CD4-positive, alpha-beta memory T cell (primary cell): ENCODE measurements at regions not wholly inside any gene's neighbourhood (a gene's known extent, or its start where the extent isn't known, plus 50 kb on each side); places are given as distances from the start of the nearest gene placed in this dataset.
"Not testable (repeated sequence)": the region's sequence is repeated elsewhere in the genome, so short reads cannot be mapped to it uniquely, and the experiment has no call there.

Source experiments
- CTCF ChIA-PET: fragments of 350-600 bp; sonication (Branson Sonifier 250); formaldehyde crosslinking; loops from one replicate; lab custom pipeline; 2021; ENCODE audit warnings: inconsistent platforms; ENCODE audit not compliant: partially characterized antibody; lab: Charles Lee
- POLR2A ChIA-PET: fragments of 350-600 bp; sonication (Branson Sonifier 250); formaldehyde crosslinking; loops from one replicate; lab custom pipeline; 2021; ENCODE audit not compliant: partially characterized antibody; lab: Charles Lee
- DNase-seq, 5 donors: peaks; one replicate each; pipeline versions ENCODE4 v3.0.0 to v3.0.0-alpha.2; 2020 to 2022; ENCODE audit warnings: mixed read lengths in 1 of 5
- H3K27ac ChIP-seq: one replicate; pipeline ENCODE4 v1.7.0; 2013; ENCODE audit warnings: low read depth, low read length
- H3K27me3 ChIP-seq: 2 replicates; pipeline ENCODE4 v1.7.0; 2013; ENCODE audit warnings: mild to moderate bottlenecking, low read length, moderate library complexity; ENCODE audit not compliant: insufficient read depth
- H3K36me3 ChIP-seq: 2 replicates; pipeline ENCODE4 v1.7.0; 2013; ENCODE audit warnings: mild to moderate bottlenecking, low read length, moderate library complexity; ENCODE audit not compliant: insufficient read depth
- H3K4me1 ChIP-seq: 2 replicates; pipeline ENCODE4 v1.7.0; 2013; ENCODE audit warnings: mild to moderate bottlenecking, low read length, moderate library complexity; ENCODE audit not compliant: insufficient read depth
- H3K4me3 ChIP-seq, 2 donors: one replicate each; pipeline ENCODE4 v1.7.0; 2013; ENCODE audit warnings: low read length in 2 of 2, mild to moderate bottlenecking in 1 of 2
- H3K9me3 ChIP-seq, 2 donors: one replicate each; pipeline ENCODE4 v1.7.0; 2013; ENCODE audit warnings: low read length in 2 of 2, control low read depth in 1 of 2; ENCODE audit not compliant: control insufficient read depth in 1 of 2
- H3K27ac Mint-ChIP-seq, 7 donors: one replicate each; pipeline ENCODE4 v1.8.0; 2020 to 2021; ENCODE audit warnings: mixed read lengths in 7 of 7, mild to moderate bottlenecking in 6 of 7, inconsistent platforms in 3 of 7, moderate library complexity in 3 of 7
- H3K27me3 Mint-ChIP-seq, 2 donors: one replicate each; pipeline ENCODE4 v1.8.0; 2020 to 2021; ENCODE audit warnings: mixed read lengths in 2 of 2
- H3K36me3 Mint-ChIP-seq, 2 donors: one replicate each; pipeline ENCODE4 v1.8.0; 2020 to 2021; ENCODE audit warnings: mixed read lengths in 2 of 2, inconsistent platforms in 1 of 2, mild to moderate bottlenecking in 1 of 2
- H3K4me1 Mint-ChIP-seq, 4 donors: one replicate each; pipeline ENCODE4 v1.8.0; 2020 to 2021; ENCODE audit warnings: mixed read lengths in 4 of 4, mild to moderate bottlenecking in 1 of 4
- H3K4me3 Mint-ChIP-seq, 8 donors: one replicate each; pipeline ENCODE4 v1.8.0; 2020 to 2021; ENCODE audit warnings: mixed read lengths in 8 of 8, mild to moderate bottlenecking in 7 of 8, moderate library complexity in 6 of 8, inconsistent platforms in 3 of 8
- H3K9me3 Mint-ChIP-seq, 8 donors: one replicate each; pipeline ENCODE4 v1.8.0; 2020 to 2021; ENCODE audit warnings: mixed read lengths in 8 of 8, mild to moderate bottlenecking in 5 of 8, inconsistent platforms in 3 of 8, moderate library complexity in 1 of 8
- intact Hi-C: fragments of 100-400 bp; cut with micrococcal nuclease; formaldehyde crosslinking; loops from one replicate; pipeline ENCODE4 v1.15.1; 2023

GRCh38 chr22:25458631-25459030, 105.8 kb upstream of the GRK3 start:
- peaks cover 35% of the 10 kb centered on the region for H3K36me3 ChIP-seq
- peaks cover 9 to 20% (median 13%) of the 10 kb centered on the region in 4 donors for H3K4me1 Mint-ChIP-seq
- H3K27me3 Mint-ChIP-seq, DNase-seq, H3K4me3 Mint-ChIP-seq, H3K4me1 ChIP-seq, H3K4me3 ChIP-seq, H3K9me3 ChIP-seq, H3K27me3 ChIP-seq, H3K9me3 Mint-ChIP-seq, intact Hi-C loops, H3K27ac ChIP-seq: not testable (repeated sequence)
- POLR2A ChIA-PET, result interaction anchor here (1.0 kb wide), 1 partner anchor 14 kb away, joined by 3 read pairs; no protein-coding TSS in a partner anchor
- CTCF ChIA-PET, result interaction anchor here (0.5 to 1.4 kb wide), 2 partner anchors 11 to 73 kb away, joined by 3 to 6 read pairs; no protein-coding TSS in a partner anchor
- peak overlapping the region in 1 of 7 donors; percentile 22 for H3K27ac Mint-ChIP-seq
- peaks cover 48 to 60% of the 10 kb centered on the region in 2 donors for H3K36me3 Mint-ChIP-seq

- H3K27ac Mint-ChIP-seq, result peak overlapping the region in 3 of 7 donors; percentile 54 to 67 (median 62)
- H3K9me3 Mint-ChIP-seq, H3K4me3 ChIP-seq, H3K9me3 ChIP-seq, H3K4me1 ChIP-seq, H3K27ac ChIP-seq, H3K27me3 ChIP-seq, intact Hi-C loops, H3K27me3 Mint-ChIP-seq, DNase-seq, H3K4me3 Mint-ChIP-seq: not testable (repeated sequence)
- ChIA-PET POLR2A (interaction anchor here (1.2 kb wide), 1 partner anchor 9 kb away, joined by 3 read pairs; no protein-coding TSS in a partner anchor), CTCF (interaction anchor here (3.6 kb wide), 2 partner anchors 13 to 312 kb away, joined by 15 to 25 read pairs; no protein-coding TSS in a partner anchor)
- H3K4me1 Mint-ChIP-seq, result peaks cover 2 to 11% (median 9%) of the 10 kb centered on the region in 4 donors
- peaks cover 31% of the 10 kb centered on the region for H3K36me3 ChIP-seq
- peaks cover 42 to 51% of the 10 kb centered on the region in 2 donors for H3K36me3 Mint-ChIP-seq
Measured at GRCh38 chr22:25460682-25461081, 103.8 kb upstream of the GRK3 start.

- CTCF ChIA-PET, result interaction anchor here (0.6 to 3.6 kb wide), 6 partner anchors 10 to 885 kb away, joined by 3 to 25 read pairs (median 8); no protein-coding TSS in a partner anchor
- H3K27me3 ChIP-seq, result no peaks in the 10 kb centered on the region
- peaks cover 0 to 2% (median 0%) of the 10 kb centered on the region in 8 donors for H3K9me3 Mint-ChIP-seq
- no peak overlapping the region for H3K27ac Mint-ChIP-seq
- POLR2A ChIA-PET, result no interaction called here
- no peak for DNase-seq
- no peaks in the 10 kb centered on the region for H3K4me1 ChIP-seq
- intact Hi-C loops, result no loop called here
- H3K27me3 Mint-ChIP-seq, result no peaks in the 10 kb centered on the region
- H3K36me3 Mint-ChIP-seq, result peaks cover 48 to 54% of the 10 kb centered on the region in 2 donors
- H3K36me3 ChIP-seq, result peaks cover 31% of the 10 kb centered on the region
- H3K27ac ChIP-seq, result no peak overlapping the region
- H3K4me3 Mint-ChIP-seq, result no peak overlapping the region
- H3K4me1 Mint-ChIP-seq, result peaks cover 2 to 10% (median 9%) of the 10 kb centered on the region in 4 donors
- H3K4me3 ChIP-seq, result no peak overlapping the region
- H3K9me3 ChIP-seq, result no peaks in the 10 kb centered on the region
Measured at GRCh38 chr22:25461301-25461700, 103.2 kb upstream of the GRK3 start.

DNA sequence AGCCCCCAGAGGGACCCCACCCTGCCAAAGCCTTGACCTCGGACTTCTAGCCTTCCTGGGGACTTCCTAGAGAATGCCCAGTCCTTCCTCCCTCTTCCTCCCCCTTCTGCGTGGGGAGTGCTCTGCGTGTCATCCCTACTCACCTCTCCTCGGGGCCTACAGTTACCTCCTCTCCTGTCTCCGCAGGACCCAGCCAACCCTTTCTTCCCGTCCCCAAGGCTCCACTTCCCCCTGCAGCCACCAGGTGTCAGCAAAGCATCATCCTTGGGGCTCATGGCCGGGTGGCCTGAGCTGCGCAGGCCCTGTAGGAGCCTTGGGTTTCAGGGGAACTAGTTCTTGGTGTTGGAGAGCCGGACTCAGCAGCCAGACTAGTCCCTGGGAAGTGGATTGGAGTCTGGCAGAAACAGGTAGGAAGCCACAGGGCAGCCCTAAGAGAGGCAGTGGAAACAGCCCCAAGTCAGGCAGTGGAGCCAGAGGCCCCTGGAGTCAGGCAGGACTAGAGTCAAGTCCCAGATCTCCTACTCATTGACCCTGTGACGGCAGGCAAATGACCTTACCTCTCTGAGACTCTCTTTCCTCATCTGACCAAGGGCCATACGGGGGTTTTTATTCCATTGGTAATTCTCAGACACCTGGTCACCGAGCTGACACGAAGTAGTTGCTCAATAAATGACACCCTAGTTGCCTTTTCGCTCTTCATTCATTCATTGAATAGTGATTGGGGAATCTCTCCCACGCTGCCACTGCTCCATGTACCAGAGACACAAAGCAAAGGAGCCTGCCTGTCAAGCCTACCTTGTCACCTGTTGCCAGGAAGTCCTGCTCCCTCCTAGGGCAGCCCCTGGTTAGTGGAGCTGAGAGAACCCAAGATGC, 101.8 kb upstream of the GRK3 start:
- intact Hi-C loops, result loop anchor here (1.0 to 2.0 kb wide), 3 partner anchors 240 to 898 kb away; no protein-coding TSS in a partner anchor
- H3K9me3 Mint-ChIP-seq, H3K4me3 Mint-ChIP-seq, POLR2A ChIA-PET, H3K27me3 ChIP-seq, H3K4me1 ChIP-seq, H3K4me1 Mint-ChIP-seq, H3K27me3 Mint-ChIP-seq, H3K9me3 ChIP-seq, H3K4me3 ChIP-seq, H3K27ac ChIP-seq: not testable (repeated sequence)
- peaks cover 31% of the 10 kb centered on the region for H3K36me3 ChIP-seq
- CTCF ChIA-PET, result interaction anchor here (0.7 to 3.6 kb wide), 9 partner anchors 11 to 863 kb away, joined by 3 to 25 read pairs (median 4); no protein-coding TSS in a partner anchor
- Mint-ChIP-seq H3K36me3 (peaks cover 45 to 51% of the 10 kb centered on the region in 2 donors), H3K27ac (peak overlapping the region in 5 of 7 donors; percentile 1 to 82 (median 47))
- peak; percentile 52 to 68 (median 57) for DNase-seq

DNA sequence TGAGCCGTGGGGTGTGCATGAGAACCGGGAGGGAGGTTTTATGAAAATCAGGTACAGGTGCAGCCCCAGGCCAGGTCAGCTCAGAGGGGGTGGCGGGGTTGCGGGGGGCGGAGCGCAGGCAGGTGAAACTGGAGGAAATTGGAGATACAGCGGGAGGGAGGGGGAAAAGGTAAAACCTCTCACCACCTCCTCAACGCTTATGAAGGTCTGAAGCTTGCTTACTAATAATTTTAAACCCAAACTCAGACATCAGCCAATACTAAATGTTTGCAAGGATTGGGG, 101.2 kb upstream of the GRK3 start:
- H3K4me3 ChIP-seq, H3K4me1 ChIP-seq, H3K27ac Mint-ChIP-seq, H3K27me3 ChIP-seq, H3K27ac ChIP-seq, H3K4me3 Mint-ChIP-seq, H3K4me1 Mint-ChIP-seq, H3K9me3 Mint-ChIP-seq, DNase-seq, POLR2A ChIA-PET, H3K9me3 ChIP-seq, H3K27me3 Mint-ChIP-seq: not testable (repeated sequence)
- CTCF ChIA-PET, result interaction anchor here (2.1 to 3.6 kb wide), 3 partner anchors 12 to 309 kb away, joined by 11 to 25 read pairs (median 15); no protein-coding TSS in a partner anchor
- peaks cover 31% of the 10 kb centered on the region for H3K36me3 ChIP-seq
- H3K36me3 Mint-ChIP-seq, result peaks cover 45 to 51% of the 10 kb centered on the region in 2 donors
- intact Hi-C loops, result loop anchor here (2.0 kb wide), 2 partner anchors 868 to 898 kb away; no protein-coding TSS in a partner anchor

GRCh38 chr22:25464326-25464725, 100.1 kb upstream of the GRK3 start:
- H3K4me3 Mint-ChIP-seq, intact Hi-C loops, H3K4me1 ChIP-seq, H3K27me3 Mint-ChIP-seq, H3K9me3 Mint-ChIP-seq, H3K27me3 ChIP-seq, H3K4me1 Mint-ChIP-seq, H3K27ac ChIP-seq, POLR2A ChIA-PET, DNase-seq, H3K27ac Mint-ChIP-seq, H3K9me3 ChIP-seq, CTCF ChIA-PET, H3K4me3 ChIP-seq: not testable (repeated sequence)
- peaks cover 38 to 42% of the 10 kb centered on the region in 2 donors for H3K36me3 Mint-ChIP-seq
- H3K36me3 ChIP-seq, result peaks cover 23% of the 10 kb centered on the region

- no peaks in the 10 kb centered on the region for H3K27me3 ChIP-seq
- no peak overlapping the region for H3K27ac ChIP-seq
- no peak for DNase-seq
- CTCF ChIA-PET, result no interaction called here
- POLR2A ChIA-PET, result no interaction called here
- no peak overlapping the region for H3K4me3 ChIP-seq
- H3K27ac Mint-ChIP-seq, result peak overlapping the region in 1 of 7 donors; percentile 63
- H3K9me3 ChIP-seq, result no peaks in the 10 kb centered on the region
- no peak overlapping the region for H3K4me3 Mint-ChIP-seq
- peaks cover 0 to 3% (median 0%) of the 10 kb centered on the region in 8 donors for H3K9me3 Mint-ChIP-seq
- peaks cover 0 to 7% (median 5%) of the 10 kb centered on the region in 4 donors for H3K4me1 Mint-ChIP-seq
- no peaks in the 10 kb centered on the region for H3K27me3 Mint-ChIP-seq
- intact Hi-C loops, result no loop called here
- H3K36me3 ChIP-seq, result peaks cover 7% of the 10 kb centered on the region
- no peaks in the 10 kb centered on the region for H3K4me1 ChIP-seq
- H3K36me3 Mint-ChIP-seq, result peaks cover 22 to 25% of the 10 kb centered on the region in 2 donors
Measured at GRCh38 chr22:25465949-25466348, 98.5 kb upstream of the GRK3 start.
